ENCODE measurements at regions not wholly inside any gene's neighbourhood (a gene's known extent, or its start where the extent isn't known, plus 50 kb on each side); places are given as distances from the start of the nearest gene placed in this dataset.

DNA sequence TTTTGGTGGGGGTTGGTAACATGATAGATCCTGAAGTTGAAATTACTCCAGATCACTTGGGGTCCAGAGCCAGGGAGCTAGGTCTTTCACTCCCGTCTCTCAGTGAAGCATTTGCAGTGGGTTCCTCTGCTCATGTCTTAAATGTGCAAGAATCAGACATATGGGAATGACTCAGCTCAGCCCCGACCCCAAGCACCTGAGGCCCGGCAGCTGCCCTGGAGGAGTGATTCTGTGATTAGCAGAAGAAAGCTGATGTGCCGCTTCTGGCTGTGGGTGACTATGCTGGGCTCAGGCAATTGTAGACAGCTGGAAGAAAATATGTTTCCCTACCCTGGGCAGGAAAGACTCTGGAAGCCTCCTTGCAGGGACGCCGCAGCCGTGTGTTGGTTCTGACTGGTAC is 601.7 kb downstream of the NPHP4 start:
- TF ChIP-seq TARDBP (IDR thresholded peaks at IDR 0.05) (no peak), SUZ12 (IDR thresholded peaks at IDR 0.05) (no peak), FOXA1 (IDR thresholded peaks at IDR 0.05) (no peak), SP1 (IDR thresholded peaks at IDR 0.05) (no peak), ARNT (IDR thresholded peaks at IDR 0.05) (no peak), ELF4 (IDR thresholded peaks at IDR 0.05) (no peak), ZNF384 (IDR thresholded peaks at IDR 0.05) (no peak), HDGF (IDR thresholded peaks at IDR 0.05; ENCODE audit: borderline replicate concordance) (no peak), NFRKB (IDR thresholded peaks at IDR 0.05) (no peak), LEF1 (IDR thresholded peaks at IDR 0.05; ENCODE audit: borderline replicate concordance) (no peak), FOXK2 (IDR thresholded peaks at IDR 0.05) (no peak), L3MBTL2 (conservative IDR thresholded peaks at IDR 0.05) (no peak), FOXM1 (IDR thresholded peaks at IDR 0.05; ENCODE audit: borderline replicate concordance) (no peak), CTBP1 (IDR thresholded peaks at IDR 0.05; ENCODE audit: borderline replicate concordance) (no peak), BHLHE40 (IDR thresholded peaks at IDR 0.05; ENCODE audit: borderline replicate concordance) (no peak)
- TF ChIP-seq, protein P1, sequence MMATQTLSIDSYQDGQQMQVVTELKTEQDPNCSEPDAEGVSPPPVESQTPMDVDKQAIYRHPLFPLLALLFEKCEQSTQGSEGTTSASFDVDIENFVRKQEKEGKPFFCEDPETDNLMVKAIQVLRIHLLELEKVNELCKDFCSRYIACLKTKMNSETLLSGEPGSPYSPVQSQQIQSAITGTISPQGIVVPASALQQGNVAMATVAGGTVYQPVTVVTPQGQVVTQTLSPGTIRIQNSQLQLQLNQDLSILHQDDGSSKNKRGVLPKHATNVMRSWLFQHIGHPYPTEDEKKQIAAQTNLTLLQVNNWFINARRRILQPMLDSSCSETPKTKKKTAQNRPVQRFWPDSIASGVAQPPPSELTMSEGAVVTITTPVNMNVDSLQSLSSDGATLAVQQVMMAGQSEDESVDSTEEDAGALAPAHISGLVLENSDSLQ (IDR thresholded peaks at IDR 0.05), result no peak
- POLR2A ChIA-PET, result no interaction called here
- CTCF ChIA-PET, result no interaction called here
- DNase-seq (ENCODE audit: extremely low spot score), result no peak

DNA sequence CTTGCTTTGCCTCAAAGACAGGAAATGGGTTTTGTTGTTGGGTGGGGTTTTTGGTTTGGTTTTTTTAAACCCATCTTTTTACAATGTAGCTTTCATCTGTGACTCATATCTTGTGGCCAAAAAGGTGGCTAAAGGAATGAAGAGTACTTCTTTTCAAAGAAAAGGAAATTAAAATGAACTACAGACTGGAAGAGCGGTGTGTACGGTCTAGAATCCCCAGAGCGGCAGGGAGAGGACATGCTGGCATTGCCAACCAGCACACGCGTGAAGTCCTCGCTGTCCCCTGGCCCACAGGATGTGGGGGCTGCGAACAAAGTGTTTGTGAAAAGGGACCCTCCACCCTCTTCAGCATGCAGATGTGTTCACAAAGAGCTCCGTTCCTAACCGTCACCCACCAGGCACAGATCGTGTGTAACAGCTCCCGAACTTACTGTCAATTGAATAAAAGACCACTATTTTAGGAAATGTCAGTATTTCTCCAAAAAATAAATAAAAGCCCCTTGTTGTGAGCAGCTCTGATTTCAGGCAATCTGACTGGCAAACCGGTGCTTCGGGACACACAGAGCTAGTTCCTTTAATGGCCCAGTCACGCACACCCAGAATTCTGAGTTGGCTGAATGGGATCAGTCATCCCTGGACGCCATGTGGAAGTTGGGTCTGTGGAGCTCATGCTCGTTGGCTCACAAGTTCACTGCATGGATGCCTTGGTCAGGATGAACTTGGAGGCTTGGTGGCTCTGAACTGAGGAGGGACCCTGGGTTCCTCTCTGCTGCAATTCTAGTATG is 602.9 kb downstream of the NPHP4 start:
- ChIA-PET POLR2A (no interaction called here), CTCF (no interaction called here)
- TF ChIP-seq BHLHE40 (IDR thresholded peaks at IDR 0.05; ENCODE audit: borderline replicate concordance) (no peak), NFRKB (IDR thresholded peaks at IDR 0.05) (no peak), ZNF384 (IDR thresholded peaks at IDR 0.05) (no peak), FOXK2 (IDR thresholded peaks at IDR 0.05) (no peak), ELF4 (IDR thresholded peaks at IDR 0.05) (no peak), TARDBP (IDR thresholded peaks at IDR 0.05) (no peak), ARNT (IDR thresholded peaks at IDR 0.05) (no peak)
- DNase-seq (ENCODE audit: extremely low spot score), result no peak

DNA sequence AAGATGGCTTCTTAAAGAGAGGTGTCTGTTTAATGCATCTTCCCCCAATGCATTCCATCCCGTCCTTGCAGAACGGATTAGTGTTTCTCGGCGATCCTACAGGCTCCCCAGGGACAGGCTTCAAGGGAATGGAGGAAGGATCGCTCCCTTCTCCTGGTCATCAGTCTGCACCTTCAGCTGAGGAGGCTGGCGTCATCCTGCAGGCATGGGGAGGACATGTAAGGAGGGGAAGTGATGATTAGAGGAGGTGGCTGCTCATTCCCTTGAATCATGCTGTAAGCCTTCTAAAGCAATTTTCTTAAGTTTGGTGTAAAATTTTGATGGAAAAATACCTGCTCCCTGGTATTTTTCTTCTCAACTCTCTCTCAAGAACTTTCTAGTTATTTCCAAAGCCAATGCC is 603.6 kb downstream of the NPHP4 start:
- DNase-seq (ENCODE audit: extremely low spot score), result no peak
- POLR2A ChIA-PET, result no interaction called here
- CTCF ChIA-PET, result no interaction called here
- no peak for TF ChIP-seq ELF4 (IDR thresholded peaks at IDR 0.05)
- TF ChIP-seq ZNF384 (IDR thresholded peaks at IDR 0.05), result no peak
- no peak for TF ChIP-seq FOXA1 (IDR thresholded peaks at IDR 0.05)
- TF ChIP-seq SUZ12 (IDR thresholded peaks at IDR 0.05), result no peak
- TF ChIP-seq CTBP1 (IDR thresholded peaks at IDR 0.05; ENCODE audit: borderline replicate concordance), result no peak
- no peak for TF ChIP-seq TARDBP (IDR thresholded peaks at IDR 0.05)
- TF ChIP-seq FOXK2 (IDR thresholded peaks at IDR 0.05), result no peak
- TF ChIP-seq, protein P1 (IDR thresholded peaks at IDR 0.05), result no peak
- no peak for TF ChIP-seq LEF1 (IDR thresholded peaks at IDR 0.05; ENCODE audit: borderline replicate concordance)
- TF ChIP-seq HDGF (IDR thresholded peaks at IDR 0.05; ENCODE audit: borderline replicate concordance), result no peak
- no peak for TF ChIP-seq NFRKB (IDR thresholded peaks at IDR 0.05)
- no peak for TF ChIP-seq SP1 (IDR thresholded peaks at IDR 0.05)
- no peak for TF ChIP-seq L3MBTL2 (conservative IDR thresholded peaks at IDR 0.05)
- TF ChIP-seq FOXM1 (IDR thresholded peaks at IDR 0.05; ENCODE audit: borderline replicate concordance), result no peak
- no peak for TF ChIP-seq BHLHE40 (IDR thresholded peaks at IDR 0.05; ENCODE audit: borderline replicate concordance)
- TF ChIP-seq ARNT (IDR thresholded peaks at IDR 0.05), result no peak

DNA sequence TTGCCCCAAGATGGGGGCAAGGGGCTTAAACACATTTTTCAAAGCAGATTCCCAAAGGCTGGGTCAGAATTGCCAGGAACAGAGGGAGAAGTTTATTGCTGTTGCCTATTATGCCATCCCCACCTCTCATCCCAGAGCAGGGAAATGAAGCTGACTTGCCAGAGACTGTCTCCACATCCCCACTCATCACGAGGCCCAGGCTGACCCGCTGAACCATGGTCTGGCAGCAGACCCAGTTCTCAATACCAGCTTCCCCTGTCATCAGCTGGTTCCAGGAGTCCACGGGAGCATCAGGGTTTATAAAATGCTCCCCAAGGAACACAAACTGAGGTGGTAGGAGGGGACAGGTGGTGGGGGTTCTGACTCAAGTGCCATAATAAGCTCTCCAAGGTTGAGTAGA is 605.9 kb downstream of the NPHP4 start:
- ChIA-PET CTCF (no interaction called here), POLR2A (no interaction called here)
- no peak for DNase-seq (ENCODE audit: extremely low spot score)
- no peak for TF ChIP-seq ARNT (IDR thresholded peaks at IDR 0.05)
- no peak for TF ChIP-seq ZNF384 (IDR thresholded peaks at IDR 0.05)
- no peak for TF ChIP-seq L3MBTL2 (conservative IDR thresholded peaks at IDR 0.05)
- TF ChIP-seq SUZ12 (IDR thresholded peaks at IDR 0.05), result no peak
- no peak for TF ChIP-seq LEF1 (IDR thresholded peaks at IDR 0.05; ENCODE audit: borderline replicate concordance)
- no peak for TF ChIP-seq CTBP1 (IDR thresholded peaks at IDR 0.05; ENCODE audit: borderline replicate concordance)

DNA sequence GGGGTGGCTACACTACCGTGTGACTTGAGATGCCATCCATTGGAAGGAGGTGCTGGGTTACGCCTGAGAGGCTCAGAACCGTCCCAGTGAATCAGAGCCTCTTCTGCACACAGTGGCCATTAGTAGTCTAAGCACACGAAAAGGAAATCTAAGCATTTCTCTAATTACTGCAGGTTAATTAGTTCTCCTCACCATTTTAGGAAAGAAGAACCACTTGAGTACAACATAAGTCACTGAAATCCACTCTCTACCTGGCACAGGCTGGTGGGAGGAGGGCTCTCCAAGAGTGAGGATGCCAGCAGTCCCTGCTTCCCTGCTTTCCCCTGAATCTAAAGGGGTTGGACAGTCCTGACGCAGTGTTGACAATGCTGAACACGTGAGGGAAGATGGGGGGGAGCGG is 606.3 kb downstream of the NPHP4 start:
- CTCF ChIA-PET, result no interaction called here

DNA sequence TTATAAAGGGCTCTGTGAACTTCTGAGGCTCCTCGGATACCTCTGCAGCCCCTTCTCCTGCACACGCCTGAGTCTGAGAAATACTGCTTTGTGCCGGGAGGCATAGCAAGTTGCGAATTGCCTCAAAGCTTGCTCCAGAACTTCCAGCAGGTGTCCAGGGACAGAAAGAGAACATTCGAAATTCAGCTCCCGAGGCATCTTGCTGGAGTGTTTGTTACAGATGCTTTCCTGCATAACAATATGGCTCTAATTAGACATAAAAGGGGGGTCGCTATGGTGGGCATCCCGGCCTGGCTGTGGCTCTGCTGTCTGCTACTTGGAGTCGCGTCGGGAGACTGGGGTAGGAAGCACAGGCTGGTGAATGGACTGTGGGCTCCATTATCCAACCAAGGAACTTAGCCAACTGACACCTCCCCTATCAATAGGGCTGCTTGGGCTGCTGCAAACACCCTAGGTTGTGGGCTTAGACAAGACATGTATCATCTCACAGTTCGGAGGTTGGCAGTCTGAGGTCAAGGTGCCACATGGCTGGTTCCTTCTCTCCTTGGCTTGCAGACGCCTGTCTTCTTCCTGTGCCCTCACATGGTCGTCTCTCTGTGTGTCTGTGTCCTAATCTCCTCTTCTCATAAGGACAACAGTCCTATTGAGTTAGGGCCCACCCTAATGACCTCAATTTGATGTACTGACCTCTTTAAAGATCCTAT is 607.0 kb downstream of the NPHP4 start:
- CTCF ChIA-PET, result no interaction called here
- POLR2A ChIA-PET, result no interaction called here
- TF ChIP-seq HDGF (IDR thresholded peaks at IDR 0.05; ENCODE audit: borderline replicate concordance), result no peak
- no peak for TF ChIP-seq ARNT (IDR thresholded peaks at IDR 0.05)
- TF ChIP-seq SUZ12 (IDR thresholded peaks at IDR 0.05), result no peak
- no peak for DNase-seq (ENCODE audit: extremely low spot score)

More for the DNA sequence above, 606.3 kb downstream of the NPHP4 start:
- POLR2A ChIA-PET, result no interaction called here
- DNase-seq (ENCODE audit: extremely low spot score), result no peak
- TF ChIP-seq NFRKB (IDR thresholded peaks at IDR 0.05) (no peak), SP1 (IDR thresholded peaks at IDR 0.05) (no peak)

DNA sequence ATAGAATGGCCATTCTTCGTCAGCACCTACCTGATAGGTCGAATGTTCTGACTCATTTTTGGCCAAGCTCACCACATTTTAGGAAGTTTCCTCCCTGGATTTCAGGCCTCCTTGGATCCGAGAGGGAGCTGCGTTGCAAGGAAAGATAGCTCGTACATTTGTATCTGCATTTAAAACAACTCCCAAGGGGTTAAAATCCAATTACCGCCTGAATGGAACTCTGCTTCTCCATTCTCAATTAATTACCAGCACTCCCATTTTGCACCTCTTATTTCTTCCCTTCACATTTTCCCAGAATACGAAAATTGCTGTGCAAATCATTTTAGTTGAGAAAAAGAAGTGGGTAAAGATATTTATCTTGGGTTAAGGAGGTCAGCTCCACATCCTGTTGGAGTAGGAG is 610.7 kb downstream of the NPHP4 start:
- CTCF ChIA-PET, result no interaction called here
- TF ChIP-seq HDGF (IDR thresholded peaks at IDR 0.05; ENCODE audit: borderline replicate concordance), result no peak
- TF ChIP-seq NFRKB (IDR thresholded peaks at IDR 0.05), result no peak
- no peak for TF ChIP-seq ELF4 (IDR thresholded peaks at IDR 0.05)
- TF ChIP-seq TARDBP (IDR thresholded peaks at IDR 0.05), result no peak
- TF ChIP-seq FOXK2 (IDR thresholded peaks at IDR 0.05), result no peak
- TF ChIP-seq CTBP1 (IDR thresholded peaks at IDR 0.05; ENCODE audit: borderline replicate concordance), result no peak
- no peak for TF ChIP-seq ZNF384 (IDR thresholded peaks at IDR 0.05)
- no peak for TF ChIP-seq ARNT (IDR thresholded peaks at IDR 0.05)
- TF ChIP-seq FOXM1 (IDR thresholded peaks at IDR 0.05; ENCODE audit: borderline replicate concordance), result no peak
- TF ChIP-seq FOXA1 (IDR thresholded peaks at IDR 0.05), result no peak
- TF ChIP-seq, protein P1 (IDR thresholded peaks at IDR 0.05), result no peak
- no peak for TF ChIP-seq BHLHE40 (IDR thresholded peaks at IDR 0.05; ENCODE audit: borderline replicate concordance)
- TF ChIP-seq L3MBTL2 (conservative IDR thresholded peaks at IDR 0.05), result no peak
- TF ChIP-seq SUZ12 (IDR thresholded peaks at IDR 0.05), result no peak
- TF ChIP-seq SP1 (IDR thresholded peaks at IDR 0.05), result no peak
- TF ChIP-seq LEF1 (IDR thresholded peaks at IDR 0.05; ENCODE audit: borderline replicate concordance), result no peak

More for the DNA sequence above, 610.7 kb downstream of the NPHP4 start:
- POLR2A ChIA-PET, result no interaction called here
- no peak for DNase-seq (ENCODE audit: extremely low spot score)

Measured in HEK293T (cell line).